ENCODE measurements at regions not wholly inside any gene's neighbourhood (a gene's known extent, or its start where the extent isn't known, plus 50 kb on each side); places are given as distances from the start of the nearest gene placed in this dataset.

GRCh38 chr12:58803908-58804307, 116.4 kb downstream of the LRIG3 start:
- Histone ChIP-seq H3K36me3 (no peaks in the 10 kb centered on the region), H3K4me3 (no peak overlapping the region), H3K27me3 (no peaks in the 10 kb centered on the region), H3K4me1 (no peaks in the 10 kb centered on the region), H3K27ac (no peak overlapping the region), H3K9me3 (peaks cover 0 to 11% (median 0%) of the 10 kb centered on the region in 11 donors)
- ATAC-seq (peak in 3 of 8 donors; percentile 27 to 67 (median 42)), DNase-seq (no peak)
- intact Hi-C loops (cut with DNase I), result no loop called here
- 59 to 81% methylated on average over 2 of the region's 2 CpGs for WGBS, 2 donors
- TF ChIP-seq, protein P1, sequence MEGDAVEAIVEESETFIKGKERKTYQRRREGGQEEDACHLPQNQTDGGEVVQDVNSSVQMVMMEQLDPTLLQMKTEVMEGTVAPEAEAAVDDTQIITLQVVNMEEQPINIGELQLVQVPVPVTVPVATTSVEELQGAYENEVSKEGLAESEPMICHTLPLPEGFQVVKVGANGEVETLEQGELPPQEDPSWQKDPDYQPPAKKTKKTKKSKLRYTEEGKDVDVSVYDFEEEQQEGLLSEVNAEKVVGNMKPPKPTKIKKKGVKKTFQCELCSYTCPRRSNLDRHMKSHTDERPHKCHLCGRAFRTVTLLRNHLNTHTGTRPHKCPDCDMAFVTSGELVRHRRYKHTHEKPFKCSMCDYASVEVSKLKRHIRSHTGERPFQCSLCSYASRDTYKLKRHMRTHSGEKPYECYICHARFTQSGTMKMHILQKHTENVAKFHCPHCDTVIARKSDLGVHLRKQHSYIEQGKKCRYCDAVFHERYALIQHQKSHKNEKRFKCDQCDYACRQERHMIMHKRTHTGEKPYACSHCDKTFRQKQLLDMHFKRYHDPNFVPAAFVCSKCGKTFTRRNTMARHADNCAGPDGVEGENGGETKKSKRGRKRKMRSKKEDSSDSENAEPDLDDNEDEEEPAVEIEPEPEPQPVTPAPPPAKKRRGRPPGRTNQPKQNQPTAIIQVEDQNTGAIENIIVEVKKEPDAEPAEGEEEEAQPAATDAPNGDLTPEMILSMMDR (IDR thresholded peaks at IDR 0.05), result no peak

- Histone ChIP-seq H3K4me3 (no peak overlapping the region), H3K36me3 (no peaks in the 10 kb centered on the region), H3K9me3 (peaks cover 0 to 3% (median 0%) of the 10 kb centered on the region in 11 donors), H3K27me3 (no peaks in the 10 kb centered on the region), H3K4me1 (no peaks in the 10 kb centered on the region), H3K27ac (no peak overlapping the region)
- 52 to 53% methylated on average over 2 of the region's 2 CpGs for WGBS, 2 donors
- TF ChIP-seq, protein P1 (IDR thresholded peaks at IDR 0.05), result peak in 7 of 9 donors; percentile 13 to 33 (median 20)
- DNase-seq (no peak), ATAC-seq (no peak)
- intact Hi-C loops (cut with DNase I), result no loop called here
Observed at GRCh38 chr12:58804749-58805148, 115.6 kb downstream of the LRIG3 start.

DNA sequence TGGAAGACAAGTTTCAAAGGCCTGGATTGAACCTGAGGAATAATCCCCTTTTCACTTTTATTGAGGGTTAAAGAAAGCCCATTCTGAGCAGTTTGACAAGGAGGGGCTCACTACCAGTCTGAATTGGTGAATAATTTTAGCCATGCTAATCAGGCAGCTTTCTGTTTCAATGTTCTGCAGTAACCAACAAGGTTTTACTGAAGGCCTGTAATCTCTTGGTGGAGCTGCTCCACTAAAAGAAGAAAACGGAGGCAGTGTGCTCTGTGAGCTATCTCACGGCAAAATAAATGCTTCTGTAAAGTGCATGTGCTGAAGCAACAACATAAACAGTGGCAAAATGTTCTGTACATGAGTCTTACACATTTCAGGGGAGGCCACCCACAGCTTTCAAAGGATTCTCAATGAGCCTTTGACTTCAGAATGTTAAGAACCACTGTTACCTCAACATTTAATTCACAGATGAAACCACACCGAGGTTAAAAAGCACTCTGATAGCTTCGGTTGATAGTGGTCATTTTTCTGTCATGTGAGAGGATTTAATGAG, 111.2 kb downstream of the LRIG3 start:
- WGBS, 2 donors, result 79 to 80% methylated on average over 4 of the region's 4 CpGs
- no peak for ATAC-seq
- Histone ChIP-seq H3K4me1 (peaks cover 0 to 8% (median 2%) of the 10 kb centered on the region in 9 donors), H3K9me3 (no peaks in the 10 kb centered on the region), H3K4me3 (no peak overlapping the region), H3K36me3 (no peaks in the 10 kb centered on the region), H3K27ac (no peak overlapping the region), H3K27me3 (no peaks in the 10 kb centered on the region)
- TF ChIP-seq, protein P1 (IDR thresholded peaks at IDR 0.05), result no peak
- intact Hi-C loops (cut with DNase I), result no loop called here
- no peak for DNase-seq

- H3K4me3 ChIP-seq, result no peak overlapping the region
- TF ChIP-seq, protein P1 (IDR thresholded peaks at IDR 0.05), result no peak
- peaks cover 0 to 13% (median 2%) of the 10 kb centered on the region in 9 donors for H3K4me1 ChIP-seq
- H3K36me3 ChIP-seq, result no peaks in the 10 kb centered on the region
- WGBS, 2 donors, result 86 to 91% methylated on average over 2 of the region's 2 CpGs
- intact Hi-C loops (cut with DNase I), result loop anchor here in 1 of 10 donors (10.0 kb wide), 1 partner anchor 47 kb away; no protein-coding TSS in a partner anchor
- ATAC-seq (no peak), DNase-seq (no peak)
- H3K27ac ChIP-seq, result no peak overlapping the region
- no peaks in the 10 kb centered on the region for H3K9me3 ChIP-seq
- no peaks in the 10 kb centered on the region for H3K27me3 ChIP-seq
Observed at GRCh38 chr12:58811346-58811745, 109.0 kb downstream of the LRIG3 start.
